Smooth muscle cell (in vitro differentiated cells): ENCODE measurements at regions not wholly inside any gene's neighbourhood (a gene's known extent, or its start where the extent isn't known, plus 50 kb on each side); places are given as distances from the start of the nearest gene placed in this dataset.

Experiments used
- DNase-seq: peaks from one replicate; lab custom pipeline; 2025; ENCODE audit not compliant: unreplicated experiment; lab: John Stamatoyannopoulos, UW
- H2AFZ ChIP-seq: fragments of 200-600 bp; sonication (generic); 2 replicates; pipeline ENCODE4 v1.6.0; 2016; ENCODE audit warnings: antibody characterized with exemption, low read depth, mild to moderate bottlenecking
- H3F3A ChIP-seq: fragments of 200-600 bp; sonication (generic); 2 replicates; pipeline ENCODE4 v1.6.0; 2017; ENCODE audit warnings: antibody characterized with exemption, low read depth
- H3K27ac ChIP-seq: fragments of 200-600 bp; sonication (generic); 2 replicates; pipeline ENCODE4 v1.5.1; 2016; ENCODE audit warnings: low read depth, mild to moderate bottlenecking
- H3K27me3 ChIP-seq: fragments of 200-600 bp; sonication (generic); 2 replicates; pipeline ENCODE4 v1.6.1; 2016; ENCODE audit warnings: low read depth, mild to moderate bottlenecking
- H3K36me3 ChIP-seq: fragments of 200-600 bp; sonication (generic); 2 replicates; pipeline ENCODE4 v1.5.1; 2016; ENCODE audit warnings: low read depth
- H3K4me1 ChIP-seq: fragments of 200-600 bp; sonication (generic); 2 replicates; pipeline ENCODE4 v1.5.1; 2016; ENCODE audit warnings: low read depth
- H3K4me2 ChIP-seq: fragments of 200-600 bp; sonication (generic); 2 replicates; pipeline ENCODE4 v1.6.0; 2016; ENCODE audit warnings: mild to moderate bottlenecking
- H3K4me3 ChIP-seq: fragments of 200-600 bp; sonication (generic); 2 replicates; pipeline ENCODE4 v1.5.1; 2016; ENCODE audit warnings: mild to moderate bottlenecking
- H3K79me2 ChIP-seq: fragments of 200-600 bp; sonication (generic); 2 replicates; pipeline ENCODE4 v1.6.0; 2016; ENCODE audit warnings: low read depth, mild to moderate bottlenecking
- H3K9ac ChIP-seq: fragments of 200-600 bp; sonication (generic); 2 replicates; pipeline ENCODE4 v1.6.0; 2016; ENCODE audit warnings: low read depth
- H3K9me3 ChIP-seq: fragments of 200-600 bp; sonication (generic); replicated peaks from 2 replicates; pipeline ENCODE4 v1.5.1; 2016; ENCODE audit warnings: low read depth
- H4K20me1 ChIP-seq: fragments of 200-600 bp; sonication (generic); 2 replicates; pipeline ENCODE4 v1.6.0; 2016; ENCODE audit warnings: low read depth
- CTCF ChIP-seq: fragments of 200-600 bp; sonication (generic); IDR thresholded peaks from 2 replicates; pipeline ENCODE4 v1.5.1; 2017; ENCODE audit warnings: borderline replicate concordance, mild to moderate bottlenecking, antibody characterized with exemption; ENCODE audit not compliant: insufficient read depth, poor library complexity, severe bottlenecking
- WGBS: methylation state at CpG from one replicate; pipeline ENCODE4 v1.1.7; 2016; ENCODE audit warnings: low lambda C conversion rate; 5-methylcytosine and 5-hydroxymethylcytosine counted together

- WGBS: 81% methylated on average over 9 of the region's 9 CpGs
These were observed 366.9 kb downstream of the TGFB2 start for GRCh38 chr1:218711884-218712674.

GRCh38 chr1:218712677-218713076 lies 367.5 kb downstream of the TGFB2 start:
- 99% methylated on average over 5 of the region's 5 CpGs for WGBS
- no peak for DNase-seq
- Histone ChIP-seq H3K4me2 (no peak overlapping the region), H3K9me3 (no peaks in the 10 kb centered on the region), H3K4me3 (no peak overlapping the region), H4K20me1 (no peaks in the 10 kb centered on the region), H3K27me3 (no peaks in the 10 kb centered on the region), H3K27ac (no peak overlapping the region), H3K4me1 (no peaks in the 10 kb centered on the region), H2AFZ (no peak overlapping the region), H3K9ac (no peak overlapping the region), H3K36me3 (no peaks in the 10 kb centered on the region), H3F3A (no peaks in the 10 kb centered on the region), H3K79me2 (no peaks in the 10 kb centered on the region)
- TF ChIP-seq CTCF: no peak

More at GRCh38 chr1:218711884-218712674, 366.9 kb downstream of the TGFB2 start:
- DNase-seq: no peak
- Histone ChIP-seq H2AFZ (no peak overlapping the region), H4K20me1 (no peaks in the 10 kb centered on the region), H3K9me3 (no peaks in the 10 kb centered on the region), H3K79me2 (no peaks in the 10 kb centered on the region), H3F3A (no peaks in the 10 kb centered on the region), H3K27me3 (no peaks in the 10 kb centered on the region), H3K27ac (no peak overlapping the region), H3K36me3 (no peaks in the 10 kb centered on the region), H3K9ac (no peak overlapping the region), H3K4me2 (no peak overlapping the region), H3K4me1 (no peaks in the 10 kb centered on the region), H3K4me3 (no peak overlapping the region)
- no peak for TF ChIP-seq CTCF

- Histone ChIP-seq H3K27ac (no peak overlapping the region), H4K20me1 (no peaks in the 10 kb centered on the region), H3F3A (peaks cover 3% of the 10 kb centered on the region), H2AFZ (no peak overlapping the region), H3K36me3 (no peaks in the 10 kb centered on the region), H3K4me3 (no peak overlapping the region), H3K79me2 (no peaks in the 10 kb centered on the region), H3K27me3 (no peaks in the 10 kb centered on the region), H3K4me2 (no peak overlapping the region), H3K9ac (no peak overlapping the region), H3K4me1 (no peaks in the 10 kb centered on the region), H3K9me3 (no peaks in the 10 kb centered on the region)
- 92% methylated on average over 3 of the region's 3 CpGs for WGBS
- DNase-seq: no peak
- no peak for TF ChIP-seq CTCF
These were observed 371.0 kb downstream of the TGFB2 start for GRCh38 chr1:218715961-218716669.
